ENCODE measurements at regions not wholly inside any gene's neighbourhood (a gene's known extent, or its start where the extent isn't known, plus 50 kb on each side); places are given as distances from the start of the nearest gene placed in this dataset.

GRCh38 chr14:22479132-22479531, 109.9 kb downstream of the DAD1 start:
- TF ChIP-seq GATA3 (IDR thresholded peaks at IDR 0.05; ENCODE audit: low read depth, low read length): no peak
- TF ChIP-seq GATA2 (IDR thresholded peaks at IDR 0.05; ENCODE audit: low read depth, low read length): no peak
